Colonic mucosa (tissue), 4 donors: ENCODE measurements at regions not wholly inside any gene's neighbourhood (a gene's known extent, or its start where the extent isn't known, plus 50 kb on each side); places are given as distances from the start of the nearest gene placed in this dataset.

Experiments used
- DNase-seq: peaks from one replicate; pipeline ENCODE4 v3.0.0-alpha.2; 2020
- H3K27ac ChIP-seq: fragments of 200-600 bp; one replicate; pipeline ENCODE4 v1.8.0; 2021
- H3K27me3 ChIP-seq: fragments of 200-600 bp; one replicate; pipeline ENCODE4 v1.8.0; 2021
- H3K36me3 ChIP-seq: fragments of 200-600 bp; one replicate; pipeline ENCODE4 v1.8.0; 2021
- H3K4me1 ChIP-seq: fragments of 200-600 bp; one replicate; pipeline ENCODE4 v1.8.0; 2021; ENCODE audit warnings: mild to moderate bottlenecking
- H3K4me3 ChIP-seq: fragments of 200-600 bp; one replicate; pipeline ENCODE4 v1.8.0; 2021
- H3K9ac ChIP-seq, 2 donors: one replicate each; pipeline ENCODE4 v1.7.0; 2013; ENCODE audit warnings: control low read depth in 2 of 2, low read depth in 2 of 2, low read length in 2 of 2
- H3K9me3 ChIP-seq: fragments of 200-600 bp; one replicate; pipeline ENCODE4 v1.8.0; 2021
- CTCF ChIP-seq: fragments of 200-600 bp; IDR thresholded peaks from one replicate; pipeline ENCODE4 v1.8.0; 2022; ENCODE audit warnings: antibody characterized with exemption, mild to moderate bottlenecking
- intact Hi-C: fragments of 100-400 bp; cut with DNase I; formaldehyde crosslinking; loops from one replicate; pipeline ENCODE4 v1.14.1; 2022
- donor health status: healthy.
- donor health status: DM: no; HTN: no; CAD: no.
- donor health status: DM: no; HTN: no; CAD: no.

- Histone ChIP-seq H3K4me3 (no peak overlapping the region), H3K27ac (no peak overlapping the region), H3K36me3 (no peaks in the 10 kb centered on the region), H3K9me3 (no peaks in the 10 kb centered on the region), H3K4me1 (no peaks in the 10 kb centered on the region), H3K9ac (no peak overlapping the region), H3K27me3 (no peaks in the 10 kb centered on the region)
- TF ChIP-seq CTCF, result no peak
- intact Hi-C loops, result no loop called here
- no peak for DNase-seq
Measured at GRCh38 chr3:66154444-66154861, 66.3 kb upstream of the SLC25A26 start.

DNA sequence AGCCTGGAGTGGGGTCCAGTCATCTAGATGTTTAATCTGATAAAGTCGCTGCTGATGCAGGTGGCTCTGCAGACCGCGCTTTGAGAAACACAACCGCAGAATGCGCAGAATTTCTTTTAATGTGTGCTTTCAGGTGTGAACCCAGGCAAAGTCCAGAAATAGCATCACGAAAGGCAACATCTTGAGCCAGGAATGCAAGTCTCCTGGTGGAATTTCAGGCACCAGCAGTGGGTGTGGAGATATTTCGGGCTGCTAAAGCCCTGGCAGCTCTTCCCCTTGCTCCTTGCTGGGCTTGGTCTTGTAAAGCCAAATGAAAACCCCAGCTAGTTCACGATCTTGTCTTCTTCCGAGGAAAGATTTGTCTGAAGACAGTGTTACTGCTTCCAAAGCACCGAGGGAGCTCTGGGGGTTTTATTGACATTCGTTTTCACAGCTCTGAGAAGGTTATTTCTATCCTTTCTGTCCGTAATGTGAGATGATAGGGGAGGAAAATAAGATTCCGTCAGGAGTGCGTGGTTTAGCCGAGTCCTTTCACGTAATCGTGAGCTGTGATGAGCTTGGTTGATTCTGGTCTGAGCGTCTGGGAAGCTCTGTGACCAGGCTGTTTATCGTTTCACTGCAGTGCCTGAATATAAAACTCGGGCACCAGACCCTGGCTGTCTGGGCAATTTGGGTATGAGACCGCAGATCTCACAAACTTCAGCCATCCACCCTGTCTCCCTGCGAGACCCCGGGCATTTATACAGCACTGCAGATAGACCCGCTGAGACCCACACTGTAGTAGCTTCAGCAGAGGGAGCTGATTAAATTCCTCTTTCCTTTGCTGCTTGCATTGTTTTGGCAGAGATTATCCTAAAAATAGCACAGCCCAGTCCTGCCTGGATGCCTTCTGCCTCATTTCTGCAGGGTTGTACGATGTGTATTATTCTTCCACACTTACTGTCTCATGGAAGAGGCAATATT lies 67.0 kb upstream of the SLC25A26 start:
- H3K9me3 ChIP-seq, result no peaks in the 10 kb centered on the region
- no peaks in the 10 kb centered on the region for H3K36me3 ChIP-seq
- H3K9ac ChIP-seq, result peak overlapping the region in 1 of 2 donors; percentile 31
- TF ChIP-seq CTCF, result no peak
- no peaks in the 10 kb centered on the region for H3K27me3 ChIP-seq
- H3K4me1 ChIP-seq, result no peaks in the 10 kb centered on the region
- intact Hi-C loops, result no loop called here
- H3K4me3 ChIP-seq, result no peak overlapping the region
- DNase-seq, result no peak
- H3K27ac ChIP-seq, result no peak overlapping the region

GRCh38 chr3:66152336-66152735 lies 68.5 kb upstream of the SLC25A26 start:
- DNase-seq, result no peak
- H3K9ac ChIP-seq, result no peak overlapping the region
- H3K4me1 ChIP-seq, result no peaks in the 10 kb centered on the region
- H3K36me3 ChIP-seq, result no peaks in the 10 kb centered on the region
- no peak for TF ChIP-seq CTCF
- no peak overlapping the region for H3K4me3 ChIP-seq
- no peaks in the 10 kb centered on the region for H3K9me3 ChIP-seq
- intact Hi-C loops, result no loop called here
- no peak overlapping the region for H3K27ac ChIP-seq
- H3K27me3 ChIP-seq, result no peaks in the 10 kb centered on the region

DNA sequence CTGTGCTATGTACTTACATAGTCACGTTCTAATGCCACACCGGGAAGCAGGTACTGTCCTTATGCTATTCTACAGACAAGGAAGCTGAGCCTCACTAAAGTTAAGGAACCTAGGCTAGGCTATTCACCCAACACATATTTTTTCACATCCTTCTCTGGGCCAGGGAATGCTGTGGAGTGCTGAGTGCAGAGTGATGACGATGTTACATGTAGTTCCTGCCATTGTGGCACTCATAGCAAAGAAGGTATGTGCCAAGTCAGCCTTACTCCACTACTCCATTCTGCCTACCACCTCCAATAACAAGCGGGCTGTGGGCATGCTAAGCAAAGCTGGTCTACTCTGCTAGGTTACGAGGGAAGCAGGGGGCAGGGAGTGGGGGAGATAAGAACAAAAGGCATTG lies 69.8 kb upstream of the SLC25A26 start:
- DNase-seq, result no peak
- H3K27ac ChIP-seq, result no peak overlapping the region
- TF ChIP-seq CTCF, result no peak
- H3K27me3 ChIP-seq, result no peaks in the 10 kb centered on the region
- no peaks in the 10 kb centered on the region for H3K4me1 ChIP-seq
- H3K36me3 ChIP-seq, result no peaks in the 10 kb centered on the region
- no peak overlapping the region for H3K4me3 ChIP-seq
- H3K9me3 ChIP-seq, result no peaks in the 10 kb centered on the region
- no peak overlapping the region for H3K9ac ChIP-seq
- intact Hi-C loops, result no loop called here

GRCh38 chr3:66149269-66149668 lies 71.5 kb upstream of the SLC25A26 start:
- Histone ChIP-seq H3K27me3 (no peaks in the 10 kb centered on the region), H3K36me3 (no peaks in the 10 kb centered on the region), H3K27ac (no peak overlapping the region), H3K4me1 (no peaks in the 10 kb centered on the region), H3K4me3 (no peak overlapping the region), H3K9ac (no peak overlapping the region), H3K9me3 (no peaks in the 10 kb centered on the region)
- no peak for DNase-seq
- no peak for TF ChIP-seq CTCF
- intact Hi-C loops, result no loop called here
